ENCODE measurements at regions not wholly inside any gene's neighbourhood (a gene's known extent, or its start where the extent isn't known, plus 50 kb on each side); places are given as distances from the start of the nearest gene placed in this dataset.
"Not testable (repeated sequence)": the region's sequence is repeated elsewhere in the genome, so short reads cannot be mapped to it uniquely, and the experiment has no call there.

DNA sequence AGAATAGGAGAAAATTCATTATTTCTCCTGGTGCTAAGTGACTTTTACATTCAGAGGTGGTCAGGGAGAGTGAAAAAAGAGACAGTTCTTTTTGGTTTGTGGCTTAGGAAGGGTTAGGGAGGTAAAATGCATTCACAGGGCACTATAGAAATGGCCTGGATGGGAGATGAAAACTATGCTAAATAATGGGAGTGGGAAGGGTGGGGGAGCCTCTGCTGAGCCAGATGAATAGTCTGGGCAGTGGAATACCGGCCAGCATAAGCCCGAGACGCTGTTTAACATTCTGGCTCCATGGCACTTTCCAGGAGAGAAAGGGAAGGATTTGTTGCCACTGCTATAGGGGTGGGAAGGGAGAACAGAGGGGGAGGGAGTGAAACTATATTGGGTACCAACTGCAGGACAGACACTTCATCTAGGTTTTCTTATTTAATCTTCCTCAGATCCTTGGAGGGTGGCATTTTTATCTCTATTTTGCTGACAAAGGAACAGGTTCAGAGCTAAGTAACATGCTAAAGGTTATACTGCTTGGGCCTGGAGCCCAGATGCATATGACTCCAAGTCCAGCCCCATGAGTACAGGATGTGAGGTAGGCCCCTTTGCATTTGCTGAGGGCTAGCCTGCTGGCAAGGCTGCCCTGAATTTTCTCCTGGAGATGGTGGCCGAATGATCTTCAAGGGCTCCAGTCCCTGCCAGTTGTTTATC, 372.4 kb downstream of the CCSER2 start:
- no peaks in the 10 kb centered on the region for H3K9me3 Mint-ChIP-seq
- H3K4me1 Mint-ChIP-seq (ENCODE audit: low read depth): no peaks in the 10 kb centered on the region
- DNase-seq (ENCODE audit: low spot score): no peak
- no peak overlapping the region for H3K4me3 Mint-ChIP-seq
- H3K27ac Mint-ChIP-seq: no peak overlapping the region
- H3K27me3 Mint-ChIP-seq (ENCODE audit: low read depth): no peaks in the 10 kb centered on the region
- no peaks in the 10 kb centered on the region for H3K36me3 Mint-ChIP-seq (ENCODE audit: low read depth)

DNA sequence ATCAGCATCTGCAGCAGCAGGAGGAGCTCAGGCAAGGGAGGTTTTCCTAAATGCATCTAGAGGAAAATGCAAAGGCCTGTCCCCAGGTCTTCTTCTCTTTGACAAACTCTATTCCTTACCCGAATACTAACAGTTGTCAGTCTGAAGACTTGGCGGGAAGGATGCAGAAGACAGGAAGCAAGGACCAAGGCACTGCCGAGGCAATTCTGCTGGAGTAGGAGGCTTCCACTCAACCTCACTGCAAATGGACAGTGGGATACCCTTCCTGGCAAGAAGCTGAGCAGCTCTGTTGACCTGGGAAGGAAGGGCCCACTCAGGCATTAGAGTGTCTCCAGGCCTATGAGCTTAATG, 373.0 kb downstream of the CCSER2 start:
- DNase-seq (ENCODE audit: low spot score): no peak
- H3K36me3 Mint-ChIP-seq (ENCODE audit: low read depth): no peaks in the 10 kb centered on the region
- H3K27me3 Mint-ChIP-seq (ENCODE audit: low read depth): no peaks in the 10 kb centered on the region
- H3K9me3 Mint-ChIP-seq: no peaks in the 10 kb centered on the region
- no peak overlapping the region for H3K4me3 Mint-ChIP-seq
- H3K4me1 Mint-ChIP-seq (ENCODE audit: low read depth): no peaks in the 10 kb centered on the region
- no peak overlapping the region for H3K27ac Mint-ChIP-seq

DNA sequence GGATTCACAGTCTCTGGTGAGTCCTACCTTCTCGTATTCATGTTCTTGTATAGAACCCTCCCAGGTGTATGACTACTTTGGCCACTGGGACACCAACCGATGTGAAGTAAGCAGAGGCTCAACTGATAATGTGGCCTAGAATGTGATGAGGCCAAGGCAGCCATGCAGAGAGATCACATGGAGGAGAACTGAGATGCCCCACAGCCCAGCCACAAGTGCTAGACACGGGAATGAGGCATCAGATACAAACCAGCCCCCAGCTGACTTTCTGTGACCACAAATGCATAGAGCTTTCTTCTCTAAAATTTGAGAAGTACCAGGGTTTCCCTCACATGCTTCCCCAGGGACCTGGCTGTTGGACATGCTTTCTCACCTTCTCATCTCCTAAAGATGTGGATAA, 375.7 kb downstream of the CCSER2 start:
- DNase-seq (ENCODE audit: low spot score): no peak
- no peaks in the 10 kb centered on the region for H3K36me3 Mint-ChIP-seq (ENCODE audit: low read depth)
- no peaks in the 10 kb centered on the region for H3K4me1 Mint-ChIP-seq (ENCODE audit: low read depth)
- no peaks in the 10 kb centered on the region for H3K27me3 Mint-ChIP-seq (ENCODE audit: low read depth)
- H3K9me3 Mint-ChIP-seq: no peaks in the 10 kb centered on the region
- H3K4me3 Mint-ChIP-seq: no peak overlapping the region
- H3K27ac Mint-ChIP-seq: no peak overlapping the region

DNA sequence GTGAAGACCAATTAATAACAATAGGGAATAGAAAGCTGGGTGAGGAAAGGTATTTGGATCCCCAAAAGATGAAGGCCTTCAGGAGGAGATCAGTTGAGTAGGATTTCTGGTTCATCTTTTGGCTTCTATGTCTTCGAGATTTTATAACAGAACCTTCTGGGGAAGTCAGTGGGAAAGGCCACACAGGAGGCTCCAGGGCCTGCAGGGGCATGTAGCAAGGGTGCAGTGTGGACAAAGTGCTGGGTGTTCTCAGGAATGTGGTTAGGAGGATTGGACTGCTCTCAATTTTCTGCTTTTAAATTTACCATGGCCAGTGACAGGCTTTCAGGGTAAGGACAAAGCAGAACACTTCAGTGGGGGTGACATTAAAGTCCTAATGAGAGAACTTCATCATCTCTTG, 378.0 kb downstream of the CCSER2 start:
- H3K4me3 Mint-ChIP-seq: no peak overlapping the region
- no peaks in the 10 kb centered on the region for H3K36me3 Mint-ChIP-seq (ENCODE audit: low read depth)
- H3K27me3 Mint-ChIP-seq (ENCODE audit: low read depth): peaks cover 3% of the 10 kb centered on the region
- DNase-seq (ENCODE audit: low spot score): no peak
- no peak overlapping the region for H3K27ac Mint-ChIP-seq
- no peaks in the 10 kb centered on the region for H3K9me3 Mint-ChIP-seq
- H3K4me1 Mint-ChIP-seq (ENCODE audit: low read depth): no peaks in the 10 kb centered on the region

DNA sequence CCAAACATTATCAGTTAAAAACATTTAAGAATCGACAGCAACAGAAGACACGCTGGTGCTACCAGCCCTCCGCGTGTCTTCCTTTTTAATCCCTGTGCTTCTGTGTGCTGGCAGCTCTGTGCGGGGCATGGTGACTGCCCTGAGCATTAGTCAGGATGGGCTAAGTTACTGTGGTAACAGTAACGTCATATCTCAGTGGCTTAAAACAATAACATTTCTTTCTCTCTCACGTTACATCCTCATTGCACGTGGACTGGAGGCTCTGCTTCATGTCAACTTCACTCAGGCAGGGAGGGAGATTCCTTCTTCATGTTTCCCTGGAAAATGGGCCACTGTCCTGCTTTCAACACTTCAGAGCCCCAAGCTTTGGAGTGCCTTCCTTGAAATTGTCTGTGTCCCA, 378.5 kb downstream of the CCSER2 start:
- Mint-ChIP-seq H3K27me3 (ENCODE audit: low read depth) (peaks cover 3% of the 10 kb centered on the region), H3K9me3 (no peaks in the 10 kb centered on the region), H3K27ac (no peak overlapping the region), H3K36me3 (ENCODE audit: low read depth) (no peaks in the 10 kb centered on the region), H3K4me1 (ENCODE audit: low read depth) (no peaks in the 10 kb centered on the region), H3K4me3 (no peak overlapping the region)
- no peak for DNase-seq (ENCODE audit: low spot score)

DNA sequence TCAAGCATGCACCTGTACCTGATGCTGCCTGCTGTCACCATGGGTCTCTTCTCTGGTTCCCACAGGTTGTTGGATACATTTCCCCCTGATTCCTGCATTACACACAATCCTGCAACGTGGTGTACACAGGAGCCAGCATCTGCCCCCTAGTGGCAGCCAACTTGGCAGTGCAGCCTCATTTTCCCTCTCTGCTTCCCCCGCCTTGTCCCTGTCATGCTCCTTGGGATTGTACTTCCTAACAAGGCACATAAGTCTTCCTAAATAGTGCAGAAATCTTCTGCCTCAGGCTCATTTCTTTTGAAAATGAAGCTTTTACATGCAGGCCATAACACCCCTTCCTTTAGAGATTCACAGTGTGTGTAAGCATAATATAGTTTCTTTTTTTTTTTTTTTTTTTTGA, 387.5 kb downstream of the CCSER2 start:
- no peak overlapping the region for H3K27ac Mint-ChIP-seq
- no peaks in the 10 kb centered on the region for H3K4me1 Mint-ChIP-seq (ENCODE audit: low read depth)
- no peaks in the 10 kb centered on the region for H3K27me3 Mint-ChIP-seq (ENCODE audit: low read depth)
- H3K4me3 Mint-ChIP-seq: no peak overlapping the region
- DNase-seq (ENCODE audit: low spot score): no peak
- no peaks in the 10 kb centered on the region for H3K36me3 Mint-ChIP-seq (ENCODE audit: low read depth)
- no peaks in the 10 kb centered on the region for H3K9me3 Mint-ChIP-seq

DNA sequence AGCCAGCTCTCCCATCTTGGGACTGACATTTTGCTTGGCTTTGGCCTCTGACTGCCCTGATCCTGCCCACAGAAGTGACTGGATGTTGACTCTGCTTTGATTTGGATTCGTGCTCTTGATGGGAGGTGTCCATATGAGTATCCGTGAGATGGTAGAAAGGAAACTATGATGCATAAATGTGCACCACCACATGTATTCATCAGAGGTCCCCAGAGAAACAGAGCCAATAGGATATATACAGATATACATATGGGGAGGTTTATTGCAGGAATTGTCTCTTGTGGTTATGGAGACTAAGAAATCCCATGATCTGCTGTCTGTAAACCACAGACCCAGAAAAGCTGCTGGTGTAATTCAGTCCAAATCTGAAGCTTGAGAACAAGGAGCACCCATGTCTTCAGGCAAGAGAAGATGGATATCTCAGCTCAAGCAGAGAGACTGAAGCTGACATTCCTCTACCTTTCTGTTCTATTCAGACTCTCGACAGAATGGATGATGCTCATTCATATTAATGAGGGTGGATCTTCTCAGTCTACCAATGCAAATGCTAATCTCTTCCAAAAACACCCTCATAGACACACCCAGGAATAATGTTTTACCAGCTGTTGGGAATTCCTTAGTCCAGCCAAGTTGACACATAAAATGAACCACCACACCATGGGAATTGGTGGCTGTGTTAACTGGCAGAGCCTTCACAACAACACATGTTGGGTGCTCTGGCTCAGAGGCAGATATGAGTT, 390.7 kb downstream of the CCSER2 start:
- Mint-ChIP-seq H3K4me1 (ENCODE audit: low read depth) (no peaks in the 10 kb centered on the region), H3K27ac (no peak overlapping the region), H3K36me3 (ENCODE audit: low read depth) (no peaks in the 10 kb centered on the region), H3K27me3 (ENCODE audit: low read depth) (no peaks in the 10 kb centered on the region), H3K4me3 (no peak overlapping the region), H3K9me3 (no peaks in the 10 kb centered on the region)
- DNase-seq (ENCODE audit: low spot score): no peak

DNA sequence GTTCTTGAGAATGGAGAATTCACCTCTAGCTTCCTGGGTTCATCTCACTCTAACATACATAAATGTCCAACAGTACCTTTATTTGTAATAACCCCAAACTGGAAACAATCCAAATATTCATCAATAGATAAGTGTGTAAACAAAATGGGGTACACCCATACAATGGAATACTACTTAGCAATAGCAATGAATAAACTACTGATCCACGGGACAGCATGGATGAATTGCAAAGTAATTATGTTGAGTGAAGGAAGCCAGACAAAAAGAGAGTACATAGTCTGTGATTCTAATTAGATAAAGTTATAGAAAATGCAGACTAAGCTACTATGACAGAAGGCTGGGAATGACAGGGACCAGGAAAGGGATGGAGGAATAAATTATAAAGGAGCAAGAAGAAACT, 391.3 kb downstream of the CCSER2 start:
- Mint-ChIP-seq H3K4me1 (ENCODE audit: low read depth) (no peaks in the 10 kb centered on the region), H3K4me3 (no peak overlapping the region), H3K27ac (no peak overlapping the region), H3K9me3 (no peaks in the 10 kb centered on the region), H3K27me3 (ENCODE audit: low read depth) (no peaks in the 10 kb centered on the region), H3K36me3 (ENCODE audit: low read depth) (no peaks in the 10 kb centered on the region)
- no peak for DNase-seq (ENCODE audit: low spot score)

DNA sequence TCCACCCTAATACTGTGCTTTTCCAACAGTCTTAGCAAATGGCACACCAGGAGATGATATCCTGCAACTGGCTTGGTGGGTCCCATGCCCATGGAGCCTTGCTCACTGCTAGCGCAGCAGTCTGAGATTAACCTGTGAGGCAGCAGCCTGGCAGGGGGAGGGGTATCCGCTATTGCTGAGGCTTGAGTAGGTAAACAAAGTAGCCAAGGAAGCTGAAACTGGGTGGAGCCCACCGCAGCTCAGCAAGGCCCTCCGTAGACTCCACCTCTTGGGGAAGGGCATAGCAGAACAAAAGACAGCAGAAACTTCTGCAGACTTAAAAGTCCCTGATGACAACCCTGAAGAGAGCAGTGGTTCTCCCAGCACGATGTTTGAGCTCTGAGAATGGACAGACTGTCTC, 399.0 kb downstream of the CCSER2 start:
- no peak for DNase-seq (ENCODE audit: low spot score)
- H3K4me1 Mint-ChIP-seq (ENCODE audit: low read depth): no peaks in the 10 kb centered on the region
- H3K4me3 Mint-ChIP-seq: no peak overlapping the region
- H3K27me3 Mint-ChIP-seq (ENCODE audit: low read depth): no peaks in the 10 kb centered on the region
- H3K9me3 Mint-ChIP-seq: no peaks in the 10 kb centered on the region
- H3K36me3 Mint-ChIP-seq (ENCODE audit: low read depth): no peaks in the 10 kb centered on the region
- H3K27ac Mint-ChIP-seq: no peak overlapping the region

DNA sequence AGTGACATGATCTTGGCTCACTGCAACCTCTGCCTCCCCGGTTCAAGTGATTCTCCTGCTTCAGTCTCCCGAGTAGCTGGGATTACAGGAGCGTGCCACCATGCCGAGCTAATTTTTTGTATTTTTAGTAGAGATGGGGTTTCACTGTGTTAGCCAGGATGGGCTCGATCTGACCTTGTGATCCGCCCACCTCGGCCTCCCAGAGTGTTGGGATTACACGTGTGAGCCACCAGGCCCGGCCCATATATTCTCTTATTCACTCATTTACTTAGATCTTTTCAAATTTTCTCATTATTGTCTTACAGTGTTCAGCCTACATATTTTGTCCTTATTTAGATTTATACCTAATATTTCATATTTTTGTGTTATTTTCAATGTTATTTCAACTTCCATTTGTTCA, 410.7 kb downstream of the CCSER2 start:
- not testable (repeated sequence) for DNase-seq (ENCODE audit: low spot score); H3K9me3 Mint-ChIP-seq; H3K27ac Mint-ChIP-seq; H3K36me3 Mint-ChIP-seq (ENCODE audit: low read depth); H3K4me1 Mint-ChIP-seq (ENCODE audit: low read depth); H3K27me3 Mint-ChIP-seq (ENCODE audit: low read depth); H3K4me3 Mint-ChIP-seq

DNA sequence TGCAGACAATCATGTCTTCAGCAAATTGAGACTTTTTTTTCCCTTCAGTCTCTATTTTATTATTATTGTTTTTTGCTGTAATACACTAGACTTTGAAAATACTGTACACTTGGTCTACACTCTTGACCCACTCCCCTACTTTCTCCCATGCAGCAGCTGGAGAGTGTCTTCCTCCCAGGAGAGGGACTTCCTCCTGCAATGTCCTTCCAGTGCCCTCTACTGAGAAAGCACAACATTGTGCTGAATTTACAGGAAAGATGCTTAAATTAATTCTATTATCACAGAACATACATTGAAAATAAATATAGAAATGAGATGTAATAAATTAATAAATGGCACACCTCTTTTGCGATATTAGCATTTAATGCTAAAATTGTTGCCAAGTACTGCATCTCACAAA, 411.3 kb downstream of the CCSER2 start:
- no peak for DNase-seq (ENCODE audit: low spot score)
- no peak overlapping the region for H3K27ac Mint-ChIP-seq
- H3K36me3 Mint-ChIP-seq (ENCODE audit: low read depth): no peaks in the 10 kb centered on the region
- H3K9me3 Mint-ChIP-seq: no peaks in the 10 kb centered on the region
- no peaks in the 10 kb centered on the region for H3K4me1 Mint-ChIP-seq (ENCODE audit: low read depth)
- no peaks in the 10 kb centered on the region for H3K27me3 Mint-ChIP-seq (ENCODE audit: low read depth)
- H3K4me3 Mint-ChIP-seq: no peak overlapping the region

DNA sequence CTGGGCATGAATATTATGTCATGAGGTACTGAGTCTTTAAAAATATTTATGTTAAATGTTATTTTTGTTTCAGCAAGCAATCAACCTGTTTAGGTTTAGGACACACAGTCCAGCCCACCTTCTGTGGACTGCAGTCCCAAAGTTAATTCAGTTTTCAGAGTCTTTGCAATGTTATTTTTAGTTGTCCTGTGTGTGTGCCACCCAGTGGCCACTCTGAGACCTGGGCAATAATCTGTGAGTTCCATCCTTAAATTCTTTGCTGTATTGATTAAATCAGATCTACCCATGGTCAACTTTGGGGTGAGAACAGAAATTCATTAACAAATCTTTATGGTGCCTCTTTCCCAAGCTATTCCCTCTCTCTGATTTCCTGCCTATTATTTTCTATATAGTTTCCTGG, 415.1 kb downstream of the CCSER2 start:
- H3K36me3 Mint-ChIP-seq (ENCODE audit: low read depth): no peaks in the 10 kb centered on the region
- no peak overlapping the region for H3K4me3 Mint-ChIP-seq
- H3K27me3 Mint-ChIP-seq (ENCODE audit: low read depth): no peaks in the 10 kb centered on the region
- H3K4me1 Mint-ChIP-seq (ENCODE audit: low read depth): no peaks in the 10 kb centered on the region
- no peak for DNase-seq (ENCODE audit: low spot score)
- no peaks in the 10 kb centered on the region for H3K9me3 Mint-ChIP-seq
- no peak overlapping the region for H3K27ac Mint-ChIP-seq

DNA sequence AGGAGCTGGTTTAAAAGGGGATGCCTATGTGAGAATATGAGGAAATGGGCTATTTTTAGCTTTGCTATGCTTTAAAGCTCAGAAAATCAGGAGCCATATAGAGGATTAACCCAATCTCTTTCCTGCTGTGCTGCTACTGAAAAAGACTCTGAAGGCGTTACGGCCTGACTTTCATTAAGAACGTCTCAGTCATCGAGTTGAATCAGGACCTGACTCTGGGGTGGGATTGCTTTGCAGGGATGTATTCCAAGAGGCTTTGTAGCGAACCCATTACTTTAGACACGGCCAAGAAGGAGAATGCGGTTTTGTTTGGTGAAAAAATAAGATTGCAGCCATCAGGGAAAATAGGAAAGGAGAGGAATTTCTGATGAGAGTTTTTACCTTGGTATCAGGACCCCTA, 426.9 kb downstream of the CCSER2 start:
- no peaks in the 10 kb centered on the region for H3K27me3 Mint-ChIP-seq (ENCODE audit: low read depth)
- no peaks in the 10 kb centered on the region for H3K4me1 Mint-ChIP-seq (ENCODE audit: low read depth)
- no peak for DNase-seq (ENCODE audit: low spot score)
- H3K4me3 Mint-ChIP-seq: no peak overlapping the region
- no peaks in the 10 kb centered on the region for H3K9me3 Mint-ChIP-seq
- no peaks in the 10 kb centered on the region for H3K36me3 Mint-ChIP-seq (ENCODE audit: low read depth)
- no peak overlapping the region for H3K27ac Mint-ChIP-seq

DNA sequence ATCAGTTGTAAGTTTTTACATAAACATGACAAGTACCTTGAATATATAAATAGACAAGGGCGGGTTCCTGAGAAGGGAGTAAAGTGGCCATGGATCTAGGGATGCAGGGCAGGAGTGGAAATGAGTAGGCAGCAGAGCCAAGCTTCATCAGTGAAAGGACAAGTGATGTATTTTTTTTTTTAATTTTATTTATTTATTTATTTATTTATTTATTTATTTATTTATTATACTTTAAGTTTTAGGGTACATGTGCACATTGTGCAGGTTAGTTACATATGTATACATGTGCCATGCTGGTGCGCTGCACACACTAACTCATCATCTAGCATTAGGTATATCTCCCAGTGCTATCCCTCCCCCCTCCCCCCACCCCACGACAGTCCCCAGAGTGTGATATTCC, 428.3 kb downstream of the CCSER2 start:
- H3K36me3 Mint-ChIP-seq (ENCODE audit: low read depth); H3K27ac Mint-ChIP-seq; H3K4me1 Mint-ChIP-seq (ENCODE audit: low read depth); H3K9me3 Mint-ChIP-seq; H3K4me3 Mint-ChIP-seq; DNase-seq (ENCODE audit: low spot score); H3K27me3 Mint-ChIP-seq (ENCODE audit: low read depth): not testable (repeated sequence)
